Esophagus squamous epithelium (tissue), 5 donors: ENCODE measurements at regions not wholly inside any gene's neighbourhood (a gene's known extent, or its start where the extent isn't known, plus 50 kb on each side); places are given as distances from the start of the nearest gene placed in this dataset.

Experiments used
- DNase-seq: peaks from one replicate; lab custom pipeline; 2025; lab: John Stamatoyannopoulos, UW
- H3K27ac ChIP-seq, 4 donors: fragments of 200-600 bp; sonication (generic); one replicate each; pipeline ENCODE4 v1.5.1; 2016 to 2019; ENCODE audit warnings: mild to moderate bottlenecking in 1 of 4
- H3K27me3 ChIP-seq, 4 donors: fragments of 200-600 bp; sonication (generic); 1 replicate in 3 of 4; 2 replicates in 1 of 4; pipeline versions ENCODE4 v1.5.1 to v1.6.0; 2017 to 2021; ENCODE audit warnings: antibody characterized with exemption in 1 of 4
- H3K36me3 ChIP-seq, 3 donors: fragments of 200-600 bp; sonication (generic); one replicate each; pipeline ENCODE4 v1.5.1; 2016 to 2019
- H3K4me1 ChIP-seq, 3 donors: fragments of 200-600 bp; sonication (generic); one replicate each; pipeline ENCODE4 v1.5.1; 2017 to 2019
- H3K4me3 ChIP-seq, 4 donors: fragments of 200-600 bp; sonication (generic); 1 replicate in 3 of 4; 2 replicates in 1 of 4; pipeline ENCODE4 v1.5.1; 2016 to 2019; ENCODE audit warnings: mild to moderate bottlenecking in 2 of 4, moderate library complexity in 1 of 4
- H3K9me3 ChIP-seq, 3 donors: fragments of 200-600 bp; sonication (generic); one replicate each; pipeline ENCODE4 v1.5.1; 2016 to 2019
- POLR2A ChIP-seq, 4 donors: fragments of 450-650 bp; IDR thresholded peaks; one replicate each; pipeline ENCODE4 v1.6.1; 2017; ENCODE audit warnings: antibody characterized with exemption in 4 of 4, mild to moderate bottlenecking in 4 of 4, moderate library complexity in 3 of 4
- WGBS, 2 donors: methylation state at CpG; one replicate each; pipeline ENCODE4 v1.1.5; 2018; 5-methylcytosine and 5-hydroxymethylcytosine counted together
- intact Hi-C: fragments of 100-400 bp; cut with DNase I; formaldehyde crosslinking; loops from one replicate; pipeline ENCODE4 v1.15.0; 2022
- TF ChIP-seq, protein P1 (sequence below), 6 experiments: fragments of 450-650 bp in 4 of 6; fragments of 200-600 bp in 2 of 6; sonication (generic) in 2 of 6; IDR thresholded peaks; one replicate each; pipeline ENCODE4 v1.5.1; 2016 to 2019; ENCODE audit warnings: antibody characterized with exemption in 6 of 6, mild to moderate bottlenecking in 4 of 6, moderate library complexity in 4 of 6
- donor health status: DM: yes; HTN: yes; CAD: no.

DNA sequence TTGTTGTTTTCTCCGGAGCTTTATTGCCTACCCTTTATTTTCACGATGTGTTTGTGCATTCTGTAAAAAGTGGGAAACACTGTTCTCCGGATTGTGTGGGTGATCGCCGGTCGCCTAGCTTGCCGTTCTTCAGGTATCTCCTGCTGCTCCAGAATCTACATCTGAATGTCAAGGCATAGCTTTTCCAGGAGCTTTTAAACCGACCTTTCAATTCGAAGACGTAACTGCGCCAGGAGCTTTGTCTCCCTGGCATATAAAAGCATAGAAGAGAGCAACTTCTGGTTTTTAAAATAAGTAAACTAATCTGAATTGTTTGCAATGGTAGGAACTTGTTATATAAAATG is 96.0 kb downstream of the HFE start:
- Histone ChIP-seq H3K27ac (peak overlapping the region; percentile 79 to 88 (median 86)), H3K36me3 (no peaks in the 10 kb centered on the region), H3K9me3 (no peaks in the 10 kb centered on the region), H3K4me3 (peak overlapping the region; percentile 29 to 64 (median 50)), H3K4me1 (peaks cover 1 to 27% (median 6%) of the 10 kb centered on the region in 3 donors), H3K27me3 (no peaks in the 10 kb centered on the region)
- TF ChIP-seq, protein P1, sequence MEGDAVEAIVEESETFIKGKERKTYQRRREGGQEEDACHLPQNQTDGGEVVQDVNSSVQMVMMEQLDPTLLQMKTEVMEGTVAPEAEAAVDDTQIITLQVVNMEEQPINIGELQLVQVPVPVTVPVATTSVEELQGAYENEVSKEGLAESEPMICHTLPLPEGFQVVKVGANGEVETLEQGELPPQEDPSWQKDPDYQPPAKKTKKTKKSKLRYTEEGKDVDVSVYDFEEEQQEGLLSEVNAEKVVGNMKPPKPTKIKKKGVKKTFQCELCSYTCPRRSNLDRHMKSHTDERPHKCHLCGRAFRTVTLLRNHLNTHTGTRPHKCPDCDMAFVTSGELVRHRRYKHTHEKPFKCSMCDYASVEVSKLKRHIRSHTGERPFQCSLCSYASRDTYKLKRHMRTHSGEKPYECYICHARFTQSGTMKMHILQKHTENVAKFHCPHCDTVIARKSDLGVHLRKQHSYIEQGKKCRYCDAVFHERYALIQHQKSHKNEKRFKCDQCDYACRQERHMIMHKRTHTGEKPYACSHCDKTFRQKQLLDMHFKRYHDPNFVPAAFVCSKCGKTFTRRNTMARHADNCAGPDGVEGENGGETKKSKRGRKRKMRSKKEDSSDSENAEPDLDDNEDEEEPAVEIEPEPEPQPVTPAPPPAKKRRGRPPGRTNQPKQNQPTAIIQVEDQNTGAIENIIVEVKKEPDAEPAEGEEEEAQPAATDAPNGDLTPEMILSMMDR (IDR thresholded peaks at IDR 0.05), result no peak
- no peak for TF ChIP-seq POLR2A (IDR thresholded peaks at IDR 0.05)
- no peak for DNase-seq
- intact Hi-C loops, result no loop called here
- 3 to 11% methylated on average over 11 of the region's 11 CpGs for WGBS, 2 donors

DNA sequence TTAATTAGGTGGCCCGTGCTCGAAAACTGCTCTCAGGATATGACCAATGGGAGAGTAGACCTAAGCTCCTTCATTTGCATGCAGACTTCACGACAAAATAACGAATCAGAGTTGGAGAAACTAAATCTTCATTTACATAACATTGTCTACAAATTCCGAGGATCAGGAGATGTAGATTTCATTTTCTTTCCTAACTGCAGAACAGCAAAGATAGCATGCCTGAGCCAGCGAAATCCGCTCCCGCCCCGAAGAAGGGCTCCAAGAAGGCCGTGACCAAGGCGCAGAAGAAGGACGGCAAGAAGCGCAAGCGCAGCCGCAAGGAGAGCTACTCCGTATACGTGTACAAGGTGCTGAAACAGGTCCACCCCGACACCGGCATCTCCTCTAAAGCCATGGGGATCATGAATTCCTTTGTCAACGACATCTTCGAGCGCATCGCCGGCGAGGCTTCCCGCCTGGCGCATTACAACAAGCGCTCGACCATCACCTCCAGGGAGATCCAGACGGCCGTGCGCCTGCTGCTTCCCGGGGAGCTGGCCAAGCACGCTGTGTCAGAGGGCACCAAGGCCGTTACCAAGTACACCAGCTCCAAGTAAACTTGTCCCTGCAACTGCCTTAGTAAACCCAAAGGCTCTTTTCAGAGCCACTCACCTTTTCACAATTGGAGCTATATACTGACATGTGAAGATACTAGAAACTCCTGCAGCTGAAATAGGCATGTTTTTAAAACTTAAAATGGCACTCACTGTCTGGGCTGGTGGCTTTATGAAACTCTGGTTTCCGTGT is 96.5 kb downstream of the HFE start:
- DNase-seq, result no peak
- Histone ChIP-seq H3K27me3 (no peaks in the 10 kb centered on the region), H3K36me3 (no peaks in the 10 kb centered on the region), H3K4me1 (peaks cover 3 to 33% (median 6%) of the 10 kb centered on the region in 3 donors), H3K9me3 (no peaks in the 10 kb centered on the region), H3K27ac (peak overlapping the region; percentile 79 to 88 (median 86)), H3K4me3 (peak overlapping the region; percentile 29 to 64 (median 50))
- TF ChIP-seq POLR2A (IDR thresholded peaks at IDR 0.05), result peak in 3 of 4 donors; percentile 83 to 93 (median 91)
- TF ChIP-seq, protein P1 (IDR thresholded peaks at IDR 0.05), result no peak
- intact Hi-C loops, result no loop called here
- WGBS, 2 donors, result 1% methylated on average over 27 to 30 of the region's 36 CpGs

DNA sequence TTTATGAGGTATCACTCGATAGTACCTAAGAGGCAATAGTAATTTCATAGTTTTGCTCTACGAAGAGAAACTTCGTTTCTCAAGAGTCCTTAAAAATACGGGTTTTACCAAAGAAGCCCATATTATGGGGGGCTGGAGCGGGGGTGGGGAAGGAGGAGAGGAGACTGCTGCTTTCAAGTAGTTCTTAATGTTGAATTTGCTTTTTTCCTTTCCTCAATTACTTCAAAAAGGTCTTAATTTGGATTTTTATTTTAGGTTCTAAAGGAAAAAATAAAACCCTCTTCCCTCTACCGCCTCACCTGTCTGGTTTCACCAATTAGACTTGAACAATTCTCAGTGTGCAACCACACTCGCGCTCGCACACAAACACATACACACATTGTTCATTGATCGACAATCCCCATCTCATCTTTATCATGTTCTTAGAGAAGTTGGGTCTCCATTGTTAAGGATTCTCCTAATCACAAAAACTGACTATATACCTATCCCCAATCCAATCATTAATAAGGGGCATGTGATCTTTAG is 97.2 kb downstream of the HFE start:
- 47 to 54% methylated on average over 10 of the region's 10 CpGs for WGBS, 2 donors
- Histone ChIP-seq H3K27me3 (no peaks in the 10 kb centered on the region), H3K4me1 (peaks cover 5 to 40% (median 6%) of the 10 kb centered on the region in 3 donors), H3K4me3 (peak overlapping the region; percentile 29 to 64 (median 50)), H3K27ac (peak overlapping the region; percentile 79 to 88 (median 86)), H3K36me3 (no peaks in the 10 kb centered on the region), H3K9me3 (no peaks in the 10 kb centered on the region)
- intact Hi-C loops, result no loop called here
- DNase-seq, result no peak
- TF ChIP-seq POLR2A (IDR thresholded peaks at IDR 0.05), result no peak

DNA sequence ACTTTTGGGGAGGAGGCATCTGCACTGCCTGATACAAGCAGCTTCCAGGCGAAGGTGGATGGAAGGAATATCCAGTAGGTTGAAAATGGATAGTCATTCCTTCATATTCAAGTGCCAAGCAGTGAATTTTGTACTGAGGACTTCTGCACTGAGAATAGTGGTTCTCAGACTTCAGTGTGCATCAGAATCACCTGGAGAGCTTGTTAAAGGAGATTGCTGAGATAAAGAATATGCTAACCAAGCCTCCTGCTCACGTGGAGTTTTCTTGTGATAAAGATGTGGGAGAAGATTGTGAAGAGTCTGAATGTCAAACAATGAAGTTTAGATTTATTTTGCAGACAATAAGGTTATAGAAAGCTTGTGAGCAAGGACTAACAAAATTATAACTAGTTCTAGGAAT is 97.8 kb downstream of the HFE start:
- Histone ChIP-seq H3K4me3 (no peak overlapping the region), H3K9me3 (no peaks in the 10 kb centered on the region), H3K36me3 (no peaks in the 10 kb centered on the region), H3K4me1 (peaks cover 5 to 44% (median 6%) of the 10 kb centered on the region in 3 donors), H3K27me3 (no peaks in the 10 kb centered on the region), H3K27ac (peak overlapping the region in 1 of 4 donors; percentile 85)
- intact Hi-C loops, result no loop called here
- no peak for TF ChIP-seq POLR2A (IDR thresholded peaks at IDR 0.05)
- TF ChIP-seq, protein P1 (IDR thresholded peaks at IDR 0.05), result no peak
- 74 to 93% methylated on average over 2 of the region's 2 CpGs for WGBS, 2 donors
- no peak for DNase-seq

DNA sequence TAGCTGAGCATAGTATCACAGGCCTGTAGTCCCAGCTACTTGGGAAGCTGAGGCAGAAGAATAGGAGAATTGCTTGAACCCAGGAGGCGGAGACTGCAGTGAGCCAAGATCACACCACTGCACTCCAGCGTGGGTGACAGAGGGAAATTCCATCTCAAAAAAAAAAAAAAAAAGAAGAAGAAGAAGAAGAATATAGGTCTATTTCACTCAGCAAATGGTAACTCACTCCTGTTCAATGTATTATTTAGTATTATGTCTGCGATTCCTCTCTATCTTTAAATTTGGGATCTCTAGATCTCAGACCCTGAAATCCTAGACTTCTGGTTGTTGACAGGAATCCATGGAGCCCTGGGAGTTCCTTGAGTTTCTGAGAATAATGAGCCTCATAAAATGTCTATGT is 98.6 kb downstream of the HFE start:
- Histone ChIP-seq H3K27me3 (no peaks in the 10 kb centered on the region), H3K4me3 (no peak overlapping the region), H3K9me3 (no peaks in the 10 kb centered on the region), H3K27ac (no peak overlapping the region), H3K4me1 (peaks cover 5 to 44% (median 6%) of the 10 kb centered on the region in 3 donors), H3K36me3 (no peaks in the 10 kb centered on the region)
- no peak for DNase-seq
- intact Hi-C loops, result no loop called here
- 83 to 86% methylated on average over 3 of the region's 3 CpGs for WGBS, 2 donors
- TF ChIP-seq, protein P1 (IDR thresholded peaks at IDR 0.05), result no peak
- no peak for TF ChIP-seq POLR2A (IDR thresholded peaks at IDR 0.05)
